NCI-H460 (cell line): ENCODE measurements at regions not wholly inside any gene's neighbourhood (a gene's known extent, or its start where the extent isn't known, plus 50 kb on each side); places are given as distances from the start of the nearest gene placed in this dataset.

Experiments used
- DNase-seq: peaks from one replicate; pipeline ENCODE4 v3.0.0-alpha.2; 2016; ENCODE audit warnings: low read depth; ENCODE audit errors: extremely low read depth

- DNase-seq: no peak
Measured at GRCh38 chr1:4593106-4593505, 61.3 kb upstream of the AJAP1 start.

GRCh38 chr1:4594286-4594991, 60.0 kb upstream of the AJAP1 start:
- no peak for DNase-seq

DNA sequence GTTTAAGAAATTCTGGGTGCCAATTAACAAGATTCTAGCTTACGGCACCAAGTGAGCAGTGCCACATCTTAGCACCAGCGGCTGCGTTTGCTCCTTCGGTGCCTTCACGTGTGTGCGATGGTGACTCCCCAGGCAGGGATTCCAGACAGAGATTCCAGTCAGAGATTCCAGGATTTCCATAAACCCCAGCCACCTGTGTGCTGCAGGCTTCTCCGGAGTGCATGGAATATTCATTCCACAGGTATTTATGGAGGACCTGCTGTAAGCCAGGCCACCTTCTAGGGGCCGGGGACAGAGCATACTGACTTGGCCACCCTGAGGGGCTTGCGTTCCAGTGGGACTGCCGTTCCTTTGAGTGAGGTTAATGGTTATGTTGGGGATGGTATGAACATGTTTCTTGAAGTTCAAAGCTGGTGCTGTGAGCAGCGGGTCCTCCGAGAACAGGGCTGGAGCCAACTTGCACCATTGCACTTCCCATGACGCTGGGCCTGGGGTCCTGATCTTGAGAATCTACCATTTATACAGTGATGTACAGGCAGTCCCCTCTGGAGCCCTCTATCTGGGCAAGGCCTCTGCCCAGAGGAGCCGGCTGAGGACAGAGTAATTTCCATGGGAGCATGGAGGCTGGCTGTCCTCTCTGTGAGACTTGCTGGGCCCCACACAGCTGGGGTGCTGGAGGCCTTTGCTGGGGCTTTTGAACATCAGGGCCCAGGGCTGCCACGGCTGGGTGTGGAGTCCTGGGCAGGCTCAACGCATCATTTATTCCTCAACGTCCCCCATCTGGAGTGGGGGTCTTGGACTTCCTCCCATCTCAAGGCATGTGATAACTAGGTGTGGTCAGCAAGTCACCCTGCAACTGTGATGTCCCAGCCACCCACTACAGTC, 58.8 kb upstream of the AJAP1 start:
- DNase-seq: no peak

DNA sequence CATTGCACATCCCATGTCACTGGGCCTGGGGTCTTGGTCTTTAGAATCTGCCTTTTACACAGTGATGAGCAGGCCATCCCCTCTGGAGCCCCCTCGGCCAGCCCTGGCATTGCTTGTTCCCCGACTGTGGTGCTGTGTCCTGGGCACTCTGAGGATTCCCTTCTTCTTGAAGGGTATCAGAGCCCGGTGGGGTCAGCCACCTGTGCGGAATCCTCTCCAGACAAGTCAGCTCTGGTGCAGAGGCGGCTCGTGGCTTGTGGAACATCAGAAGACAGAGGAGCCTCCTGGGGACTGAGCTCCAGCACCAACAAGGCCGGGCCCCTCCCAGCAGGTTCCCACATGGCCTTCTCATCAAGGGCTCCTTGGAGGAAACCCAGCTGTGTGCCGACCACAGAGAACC, 57.9 kb upstream of the AJAP1 start:
- DNase-seq: no peak

- DNase-seq: no peak
Measured at GRCh38 chr1:4597020-4597419, 57.4 kb upstream of the AJAP1 start.

DNA sequence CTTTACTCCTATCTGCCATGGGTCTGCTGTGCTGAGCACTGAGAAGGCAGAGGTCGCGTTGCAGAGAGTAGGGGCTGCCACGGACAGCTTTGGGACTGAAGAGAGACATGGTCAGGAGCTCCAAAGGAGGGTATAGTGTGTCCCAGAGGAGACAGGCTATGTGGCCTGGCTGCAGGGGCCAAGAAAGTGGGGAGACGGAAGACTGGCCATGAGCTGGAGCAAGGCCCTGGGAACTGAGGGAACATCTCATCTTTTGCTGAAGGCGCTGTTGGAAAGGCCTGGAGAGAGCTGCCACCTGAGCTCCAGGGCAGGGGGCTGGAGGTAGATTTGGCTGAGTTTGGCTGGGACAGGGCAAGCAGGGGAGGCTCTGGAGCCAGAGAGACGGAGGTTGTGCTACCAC, 55.8 kb upstream of the AJAP1 start:
- DNase-seq: no peak

GRCh38 chr1:4599521-4599920, 54.9 kb upstream of the AJAP1 start:
- DNase-seq: no peak

GRCh38 chr1:4599951-4600481, 54.4 kb upstream of the AJAP1 start:
- no peak for DNase-seq

DNA sequence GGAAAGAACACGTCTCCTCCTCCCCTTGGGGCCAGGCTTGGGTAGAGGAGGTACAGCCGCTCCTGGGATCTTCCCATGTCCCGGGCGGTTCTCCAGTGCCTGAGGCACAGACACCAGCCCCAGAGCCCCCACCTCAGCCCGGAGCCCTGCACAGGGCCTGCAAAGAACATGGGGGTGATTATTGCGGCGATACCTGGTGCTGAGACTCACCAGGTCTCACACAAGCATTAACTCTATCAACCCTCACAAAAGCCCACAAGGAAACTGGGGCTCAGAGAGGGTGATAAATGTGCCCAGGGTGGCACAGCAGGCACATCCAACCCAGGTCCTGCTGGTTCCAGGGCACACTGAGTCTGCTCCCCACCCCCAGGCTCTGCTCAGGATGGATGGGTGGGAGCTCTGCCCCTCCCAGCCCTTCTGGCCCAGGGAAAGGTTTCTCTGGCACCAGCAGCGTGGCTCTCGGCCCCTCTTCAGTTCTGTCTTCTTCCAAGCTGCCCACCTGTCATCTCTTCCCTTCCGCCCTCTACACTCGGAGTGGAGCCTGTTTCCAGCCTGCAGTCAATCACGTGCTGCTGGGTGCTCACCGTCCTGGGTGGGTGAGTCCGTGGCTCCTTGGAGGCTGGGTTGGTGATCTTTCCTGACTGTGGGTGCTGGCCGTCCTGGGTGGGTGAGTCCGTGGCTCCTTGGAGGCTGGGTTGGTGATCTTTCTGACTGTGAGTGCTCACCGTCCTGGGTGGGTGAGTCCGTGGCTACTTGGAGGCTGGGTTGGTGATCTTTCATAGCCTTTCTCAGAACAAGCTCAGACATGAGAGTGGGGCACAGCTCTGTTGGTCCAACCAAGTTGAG, 53.6 kb upstream of the AJAP1 start:
- no peak for DNase-seq

GRCh38 chr1:4601941-4602340, 52.5 kb upstream of the AJAP1 start:
- DNase-seq: no peak

DNA sequence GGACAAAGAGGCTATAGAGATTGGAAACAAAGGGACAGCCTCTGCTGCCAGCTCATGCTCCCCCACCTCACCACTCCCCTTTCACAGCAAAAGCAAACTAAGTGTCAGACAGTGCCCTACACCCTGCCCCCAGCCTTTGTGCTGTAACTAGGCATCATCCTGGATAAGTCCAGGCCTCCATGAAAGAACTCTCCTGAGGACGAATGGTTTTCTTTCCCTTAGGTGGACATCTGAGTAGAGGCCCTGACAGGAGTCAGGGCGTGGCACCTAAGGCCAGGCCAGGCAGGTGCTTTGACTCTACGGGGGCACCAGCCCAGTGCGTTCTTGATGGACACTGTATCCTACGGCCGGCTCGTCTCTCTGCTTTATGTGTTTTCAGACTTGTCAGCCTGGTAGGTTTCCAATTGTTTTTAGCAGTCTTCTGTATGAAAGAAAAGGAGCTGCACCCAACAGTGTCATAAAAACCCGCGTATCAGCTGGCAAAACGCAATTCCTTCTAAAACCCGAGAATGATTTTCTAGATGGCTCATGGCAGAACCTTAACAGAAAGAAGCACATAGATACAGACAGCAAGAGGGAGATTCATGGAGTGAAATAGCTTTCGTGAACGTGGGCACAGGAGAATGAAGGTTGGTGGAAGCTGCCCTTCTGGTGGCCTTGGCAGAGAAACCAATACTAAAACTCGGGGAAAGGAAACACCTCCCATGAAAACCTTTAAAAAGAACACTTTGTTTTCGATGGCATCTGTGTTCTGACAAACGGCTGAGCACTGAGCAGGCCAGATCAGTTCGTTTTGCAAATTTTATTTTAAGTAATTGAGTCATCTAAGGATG, 51.7 kb upstream of the AJAP1 start:
- no peak for DNase-seq

DNA sequence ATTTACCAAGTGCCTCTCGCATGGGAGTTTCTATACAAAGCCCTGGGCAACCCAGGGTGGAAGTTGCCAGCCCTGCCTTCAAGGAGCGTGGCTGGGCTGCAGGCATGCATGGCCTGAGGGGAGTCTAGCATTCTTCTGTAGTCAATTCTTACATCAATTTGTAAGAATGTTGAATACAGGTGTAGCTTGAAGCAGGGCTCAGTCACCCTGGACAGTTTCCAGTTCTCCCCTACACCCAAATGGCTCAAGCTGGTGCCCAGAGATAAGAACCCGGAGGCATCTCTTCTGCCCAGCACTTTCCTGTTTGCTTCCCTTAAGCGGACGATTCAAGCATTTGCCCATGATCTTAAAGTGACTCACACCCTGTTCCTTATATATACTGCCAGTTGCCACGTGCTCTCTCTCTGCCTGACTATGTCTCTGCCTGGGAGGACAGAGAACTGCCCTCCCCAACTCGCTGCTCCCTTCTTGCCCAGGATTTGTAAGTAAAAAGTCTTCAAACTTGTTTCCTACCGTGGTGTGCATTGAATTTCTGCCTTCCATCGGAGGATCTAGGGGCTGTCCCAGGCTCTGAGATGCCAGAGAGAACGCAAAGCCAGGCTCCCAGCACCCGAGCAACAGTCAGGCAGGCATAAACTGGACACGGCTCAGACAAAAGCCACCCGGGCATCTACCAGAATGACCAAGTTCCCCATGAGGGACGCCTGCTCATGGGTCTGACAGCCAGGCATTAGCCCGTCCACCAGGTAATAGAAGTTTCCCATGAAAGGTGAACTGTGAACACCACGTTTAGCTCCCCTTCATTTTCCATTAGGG, 50.9 kb upstream of the AJAP1 start:
- no peak for DNase-seq
